ENCODE measurements at regions not wholly inside any gene's neighbourhood (a gene's known extent, or its start where the extent isn't known, plus 50 kb on each side); places are given as distances from the start of the nearest gene placed in this dataset.
"Not testable (repeated sequence)": the region's sequence is repeated elsewhere in the genome, so short reads cannot be mapped to it uniquely, and the experiment has no call there.

GRCh38 chr12:111271674-111272418 is 97.0 kb downstream of the PHETA1 start:
- no peak for DNase-seq (ENCODE audit: low read depth)

DNA sequence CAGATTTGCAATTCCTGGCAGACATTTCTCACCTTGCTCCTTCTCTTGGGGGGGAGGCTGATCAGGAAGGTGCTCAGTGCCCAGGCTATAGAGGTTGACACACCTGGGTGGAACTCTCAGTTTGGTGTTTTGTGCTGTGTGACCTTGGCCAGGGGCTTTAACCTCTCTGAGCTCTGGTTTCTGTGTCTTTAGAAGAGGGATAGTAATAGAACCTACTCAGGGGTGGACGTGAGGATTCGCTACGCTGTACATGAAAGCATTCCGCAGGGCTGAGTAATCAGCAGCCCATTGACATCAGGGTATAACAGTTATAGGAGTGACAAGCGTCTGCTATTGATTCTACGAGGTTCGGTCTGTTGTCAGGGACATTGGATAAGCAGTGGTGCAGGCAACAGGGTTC is 98.1 kb downstream of the PHETA1 start:
- no peak for DNase-seq (ENCODE audit: low read depth)

GRCh38 chr12:111270239-111270638 is 98.7 kb downstream of the PHETA1 start:
- DNase-seq (ENCODE audit: low read depth) = no peak

- no peak for DNase-seq (ENCODE audit: low read depth)
Observed at GRCh38 chr12:111269718-111270117, 99.2 kb downstream of the PHETA1 start.

DNA sequence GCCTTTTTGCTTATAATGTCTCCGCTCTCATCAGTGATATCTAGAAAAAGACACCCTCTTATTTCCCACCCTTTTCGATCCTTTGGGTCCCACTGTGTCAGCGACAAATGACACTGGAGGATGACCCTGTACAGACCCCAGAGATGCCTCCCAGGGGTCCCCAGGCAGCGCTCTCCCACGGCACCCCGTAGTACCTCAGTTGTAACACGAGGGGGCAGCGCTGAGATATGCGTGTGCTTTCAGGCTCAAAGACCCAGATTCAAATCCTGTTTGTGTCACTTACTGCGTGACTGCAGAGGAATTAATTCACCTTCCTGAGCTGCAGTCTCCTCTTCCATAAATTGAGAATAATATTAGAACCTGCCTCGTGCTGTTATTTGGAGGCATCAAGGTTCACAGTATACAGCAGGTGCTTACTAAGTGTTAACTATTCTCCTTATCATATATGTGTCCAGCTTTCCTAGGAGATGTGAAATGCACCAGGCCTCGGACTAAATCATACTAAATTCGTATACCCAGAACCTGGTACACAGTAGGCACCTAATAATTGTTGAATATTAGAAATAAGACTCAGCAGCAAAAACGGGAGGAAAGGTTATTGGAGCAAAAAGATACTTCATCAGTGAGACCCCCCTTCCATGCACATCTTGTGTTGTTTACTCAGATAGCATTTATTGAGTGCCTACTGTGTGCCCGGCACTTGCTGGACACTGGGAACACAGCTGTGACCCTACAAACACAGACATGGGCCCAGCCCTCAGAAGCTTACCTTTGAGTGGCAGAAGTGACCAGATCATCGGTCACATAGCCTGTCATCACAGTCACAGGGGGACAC is 99.9 kb downstream of the PHETA1 start:
- DNase-seq (ENCODE audit: low read depth) = no peak

DNA sequence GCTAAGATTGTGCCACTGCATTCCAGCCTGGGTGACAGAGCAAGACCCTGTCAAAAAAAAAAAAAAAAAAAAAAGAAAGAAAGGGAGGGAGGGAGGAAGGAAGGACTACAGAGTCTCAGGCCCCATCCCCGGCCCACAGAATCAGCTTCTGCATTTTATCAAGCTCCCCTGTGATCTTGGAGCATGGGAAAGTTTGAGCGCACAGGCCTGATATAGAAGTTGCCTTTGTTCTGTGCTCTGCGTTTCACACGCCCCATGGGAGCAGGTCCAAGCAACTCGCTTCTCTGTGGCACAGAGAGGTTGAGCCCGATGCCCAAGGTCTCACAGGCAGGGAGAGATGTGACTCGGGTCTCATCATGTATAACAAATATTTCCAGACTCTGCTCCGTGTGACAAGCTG is 101.8 kb downstream of the PHETA1 start:
- DNase-seq (ENCODE audit: low read depth) = no peak

GRCh38 chr12:111261911-111262676 is 106.8 kb downstream of the PHETA1 start:
- no peak for DNase-seq (ENCODE audit: low read depth)

- no peak for DNase-seq (ENCODE audit: low read depth)
Observed at GRCh38 chr12:111260732-111261131, 108.2 kb downstream of the PHETA1 start.

DNA sequence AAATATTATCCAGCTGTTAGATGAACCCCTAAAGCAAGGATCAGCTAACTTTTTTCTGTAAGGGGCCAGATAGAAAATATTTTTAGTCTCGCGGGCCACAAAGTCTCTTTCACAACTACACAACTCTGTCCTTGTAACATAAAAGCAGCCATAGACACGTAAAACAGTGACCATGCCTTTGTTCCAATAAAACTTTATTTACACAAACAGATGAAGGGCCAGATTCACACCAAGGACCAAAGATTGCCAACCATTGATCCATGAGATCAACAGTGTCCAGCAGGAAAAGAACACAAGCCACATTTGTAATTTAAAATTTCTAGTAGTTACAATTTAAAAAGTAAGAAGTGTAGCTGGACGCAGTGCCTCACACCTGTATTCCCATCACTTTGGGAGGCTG is 109.7 kb downstream of the PHETA1 start:
- DNase-seq (ENCODE audit: low read depth) = no peak

- DNase-seq (ENCODE audit: low read depth) = not testable (repeated sequence)
Observed at GRCh38 chr12:111258081-111258480, 110.8 kb downstream of the PHETA1 start.

GRCh38 chr12:111257435-111257902 is 111.4 kb downstream of the PHETA1 start:
- DNase-seq (ENCODE audit: low read depth) = no peak

- no peak for DNase-seq (ENCODE audit: low read depth)
Observed at GRCh38 chr12:111256629-111257434, 112.1 kb downstream of the PHETA1 start.

GRCh38 chr12:111255261-111255660 is 113.6 kb downstream of the PHETA1 start:
- DNase-seq (ENCODE audit: low read depth) = no peak

GRCh38 chr12:111254106-111254505 is 114.8 kb downstream of the PHETA1 start:
- DNase-seq (ENCODE audit: low read depth) = no peak

DNA sequence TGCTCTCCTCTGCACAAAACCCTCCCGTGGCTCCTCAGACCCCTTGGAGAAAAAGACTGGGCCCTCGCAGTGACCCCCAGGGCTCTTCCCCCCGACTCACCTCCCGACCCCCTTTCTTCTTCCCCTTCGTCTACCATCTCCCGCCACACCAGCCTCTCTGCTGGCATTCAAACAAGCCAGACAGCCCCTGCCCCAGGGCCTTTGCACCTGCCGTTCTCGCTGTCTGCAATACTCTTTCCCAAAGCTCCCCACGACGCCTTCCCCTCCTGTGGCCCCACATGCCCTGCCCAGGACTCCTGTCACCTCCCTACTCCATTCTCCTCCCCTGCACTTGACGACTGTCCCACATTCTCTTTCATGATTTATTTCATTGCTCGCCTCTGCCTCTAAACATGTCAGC is 115.7 kb downstream of the PHETA1 start:
- DNase-seq (ENCODE audit: low read depth) = no peak

DNA sequence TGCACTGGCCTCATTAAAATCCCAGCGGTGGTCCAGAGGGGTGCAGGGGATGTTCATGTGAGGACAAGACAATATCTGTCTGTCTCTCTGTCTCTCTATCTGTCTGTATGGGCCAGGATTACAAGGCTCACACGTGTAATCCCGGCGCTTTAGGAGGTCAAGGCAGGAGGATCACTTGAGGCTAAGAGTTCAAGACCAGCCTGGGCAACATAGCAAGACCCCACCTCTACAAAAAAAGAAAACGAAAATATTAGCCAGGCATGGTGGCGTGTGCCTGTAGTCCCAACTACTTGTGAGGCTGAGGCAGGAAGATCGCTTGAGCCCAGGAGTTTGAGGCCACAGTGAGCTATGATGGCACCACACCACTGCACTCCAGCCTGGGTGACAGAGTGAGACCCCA is 117.1 kb downstream of the PHETA1 start:
- DNase-seq (ENCODE audit: low read depth) = no peak

DNA sequence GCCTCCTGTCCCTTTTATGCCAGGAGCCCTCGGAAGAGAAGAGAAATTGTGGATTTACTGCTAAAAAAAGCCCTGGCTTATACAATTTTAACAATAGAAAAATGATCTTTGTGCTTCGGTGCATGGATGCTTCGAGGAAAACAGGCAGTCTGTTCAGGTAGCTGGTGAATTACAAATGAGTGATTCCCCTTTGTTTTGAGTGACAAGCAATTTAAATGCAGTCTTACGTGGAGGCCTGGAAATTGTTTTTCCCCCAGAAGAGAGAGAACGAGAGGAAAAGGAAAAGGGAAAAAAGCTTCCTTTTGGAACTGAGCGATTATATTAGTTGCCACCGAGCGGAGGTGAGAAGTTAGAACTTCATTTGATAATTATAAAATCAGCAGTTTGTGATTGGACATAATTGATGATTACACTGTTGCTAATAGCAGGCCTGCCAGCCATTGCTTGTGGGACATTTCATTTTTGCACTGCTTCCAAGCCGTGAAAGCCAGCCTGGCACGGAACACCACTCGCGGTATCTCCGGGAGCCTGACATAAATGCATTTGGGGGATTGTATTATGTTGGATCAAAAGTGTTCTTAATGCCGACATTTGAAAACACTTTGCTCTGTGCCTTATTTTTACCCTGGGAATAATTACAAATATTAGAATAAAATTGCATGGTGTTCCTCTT is 117.7 kb downstream of the PHETA1 start:
- DNase-seq (ENCODE audit: low read depth) = no peak

DNA sequence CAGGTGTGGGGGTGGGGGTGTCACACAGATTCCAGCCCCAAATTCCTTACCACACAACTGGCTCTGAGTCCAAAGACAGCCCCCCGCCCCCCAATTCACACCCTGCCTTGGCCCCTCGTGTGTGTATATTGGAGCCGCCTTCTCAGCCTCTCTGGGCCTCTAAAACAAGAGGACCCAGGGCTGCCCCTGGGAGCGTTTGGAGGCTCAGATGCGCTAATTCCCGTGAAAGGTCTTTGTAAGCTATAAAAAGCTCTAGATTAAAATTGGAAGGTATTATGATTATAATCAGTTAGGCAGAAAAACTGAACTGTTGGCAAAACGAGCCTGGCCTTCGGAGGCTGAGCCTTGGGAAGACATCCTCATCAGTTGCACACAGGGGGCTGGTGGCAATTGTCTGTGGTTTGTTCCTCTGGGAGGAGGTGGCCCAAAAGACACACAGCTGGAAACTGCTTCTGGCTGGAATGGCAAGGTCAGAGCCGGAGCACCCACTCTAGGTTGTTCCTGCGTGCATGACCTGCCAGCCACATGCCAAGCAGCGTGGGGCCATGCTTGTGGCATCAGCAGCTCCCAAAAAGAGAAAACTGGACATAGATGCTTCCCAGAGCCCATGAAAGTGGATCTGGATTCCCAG is 118.5 kb downstream of the PHETA1 start:
- DNase-seq (ENCODE audit: low read depth) = no peak

DNA sequence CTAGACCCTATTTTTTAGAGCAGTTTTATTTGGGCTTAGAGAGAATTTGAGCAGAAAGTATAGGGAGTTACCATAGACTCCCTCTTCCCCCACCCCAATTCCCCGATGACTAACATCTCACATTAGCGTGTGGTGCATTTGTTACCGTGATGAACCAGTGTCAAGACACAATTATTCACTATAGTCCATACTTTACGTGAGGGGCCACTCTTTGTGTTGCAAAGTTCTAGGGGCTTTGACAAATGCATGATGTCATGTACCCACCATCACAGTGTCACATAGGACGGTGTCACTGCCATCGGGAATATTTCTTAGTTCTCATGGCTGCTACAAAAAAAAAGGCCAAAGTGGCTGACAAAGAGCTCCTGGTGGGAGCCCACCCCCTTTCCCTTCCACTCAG is 119.1 kb downstream of the PHETA1 start:
- no peak for DNase-seq (ENCODE audit: low read depth)

- DNase-seq (ENCODE audit: low read depth) = no peak
Observed at GRCh38 chr12:111249018-111249370, 119.9 kb downstream of the PHETA1 start.
